Testis (tissue), 2 donors: ENCODE measurements at regions not wholly inside any gene's neighbourhood (a gene's known extent, or its start where the extent isn't known, plus 50 kb on each side); places are given as distances from the start of the nearest gene placed in this dataset.

Source experiments
- POLR2A ChIP-seq: fragments of 450-650 bp; IDR thresholded peaks from one replicate; pipeline ENCODE4 v1.6.1; 2017; ENCODE audit warnings: antibody characterized with exemption, mild to moderate bottlenecking, moderate library complexity
- TF ChIP-seq, protein P1 (sequence below), 3 experiments: fragments of 450-650 bp in 2 of 3; fragments of 200-600 bp in 1 of 3; sonication (generic) in 1 of 3; IDR thresholded peaks; one replicate each; pipeline ENCODE4 v1.5.1; 2016 to 2019; ENCODE audit warnings: antibody characterized with exemption in 3 of 3, mild to moderate bottlenecking in 2 of 3, moderate library complexity in 1 of 3

GRCh38 chr19:30629086-30629485 lies 256.9 kb downstream of the ZNF536 start:
- TF ChIP-seq, protein P1, sequence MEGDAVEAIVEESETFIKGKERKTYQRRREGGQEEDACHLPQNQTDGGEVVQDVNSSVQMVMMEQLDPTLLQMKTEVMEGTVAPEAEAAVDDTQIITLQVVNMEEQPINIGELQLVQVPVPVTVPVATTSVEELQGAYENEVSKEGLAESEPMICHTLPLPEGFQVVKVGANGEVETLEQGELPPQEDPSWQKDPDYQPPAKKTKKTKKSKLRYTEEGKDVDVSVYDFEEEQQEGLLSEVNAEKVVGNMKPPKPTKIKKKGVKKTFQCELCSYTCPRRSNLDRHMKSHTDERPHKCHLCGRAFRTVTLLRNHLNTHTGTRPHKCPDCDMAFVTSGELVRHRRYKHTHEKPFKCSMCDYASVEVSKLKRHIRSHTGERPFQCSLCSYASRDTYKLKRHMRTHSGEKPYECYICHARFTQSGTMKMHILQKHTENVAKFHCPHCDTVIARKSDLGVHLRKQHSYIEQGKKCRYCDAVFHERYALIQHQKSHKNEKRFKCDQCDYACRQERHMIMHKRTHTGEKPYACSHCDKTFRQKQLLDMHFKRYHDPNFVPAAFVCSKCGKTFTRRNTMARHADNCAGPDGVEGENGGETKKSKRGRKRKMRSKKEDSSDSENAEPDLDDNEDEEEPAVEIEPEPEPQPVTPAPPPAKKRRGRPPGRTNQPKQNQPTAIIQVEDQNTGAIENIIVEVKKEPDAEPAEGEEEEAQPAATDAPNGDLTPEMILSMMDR (IDR thresholded peaks at IDR 0.05): no peak
- no peak for TF ChIP-seq POLR2A
